GM21381 (cell line): ENCODE measurements at regions not wholly inside any gene's neighbourhood (a gene's known extent, or its start where the extent isn't known, plus 50 kb on each side); places are given as distances from the start of the nearest gene placed in this dataset.
"Not testable (repeated sequence)": the region's sequence is repeated elsewhere in the genome, so short reads cannot be mapped to it uniquely, and the experiment has no call there.

Experiments used
- ATAC-seq: cut with Tn5 transposase; IDR thresholded peaks from one replicate; pipeline ENCODE4 v1.9.1; 2021; ENCODE audit warnings: mild to moderate bottlenecking, moderate library complexity; ENCODE audit not compliant: unreplicated experiment

GRCh38 chr14:31911160-31911559 is 165.9 kb upstream of the ARHGAP5 start:
- no peak for ATAC-seq

DNA sequence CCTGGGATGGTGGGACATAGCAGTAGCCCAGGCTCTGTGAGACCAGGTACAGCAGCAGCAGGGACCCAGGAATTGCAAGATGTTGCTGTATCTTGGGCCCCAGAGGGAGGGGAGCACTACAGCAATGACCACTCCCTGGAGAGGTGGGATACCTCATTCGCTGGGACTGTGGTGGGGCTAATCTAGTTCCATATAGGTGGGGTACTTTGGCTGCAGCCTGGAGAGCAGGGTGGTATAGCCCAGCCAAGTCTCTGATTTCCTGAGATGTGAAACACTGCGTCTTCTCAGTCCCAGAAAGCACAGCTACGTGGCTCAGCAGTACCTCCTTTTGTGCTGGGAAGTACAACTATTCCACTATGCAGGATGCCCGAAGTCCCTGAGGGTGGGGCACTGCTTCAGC is 163.7 kb upstream of the ARHGAP5 start:
- ATAC-seq = no peak

- ATAC-seq = not testable (repeated sequence)
These were observed 158.8 kb upstream of the ARHGAP5 start for GRCh38 chr14:31918289-31918688.

- no peak for ATAC-seq
These were observed 157.1 kb upstream of the ARHGAP5 start for GRCh38 chr14:31920001-31920400.

DNA sequence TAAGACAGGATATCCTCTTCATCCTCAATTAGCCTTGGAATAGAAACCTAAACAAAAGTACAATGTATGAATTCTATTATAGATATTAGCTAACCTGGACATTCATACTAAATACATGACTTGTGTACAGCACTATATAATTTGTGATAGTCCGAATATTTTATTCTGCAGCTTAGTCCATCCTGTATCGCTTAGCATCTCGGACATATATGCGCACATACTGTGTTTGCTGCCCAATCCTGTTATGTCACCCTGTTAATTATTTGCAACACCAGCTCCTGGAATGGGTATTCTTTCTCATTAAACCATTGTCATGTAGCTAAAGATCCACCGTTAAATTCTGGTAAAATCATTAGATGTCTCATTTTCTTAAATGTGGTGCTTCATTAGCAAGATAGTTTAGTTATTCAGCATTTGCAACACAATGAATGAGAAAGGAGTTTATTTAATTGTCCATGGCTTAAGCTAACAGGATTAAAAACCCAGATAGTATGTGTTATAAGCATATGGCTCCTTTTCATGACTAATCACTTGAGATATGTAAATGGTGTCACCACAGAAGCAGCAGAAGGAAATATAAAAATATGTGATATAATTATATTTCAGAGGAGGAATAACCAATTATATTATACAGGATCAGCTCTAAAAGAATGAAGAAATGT is 156.0 kb upstream of the ARHGAP5 start:
- ATAC-seq = no peak

DNA sequence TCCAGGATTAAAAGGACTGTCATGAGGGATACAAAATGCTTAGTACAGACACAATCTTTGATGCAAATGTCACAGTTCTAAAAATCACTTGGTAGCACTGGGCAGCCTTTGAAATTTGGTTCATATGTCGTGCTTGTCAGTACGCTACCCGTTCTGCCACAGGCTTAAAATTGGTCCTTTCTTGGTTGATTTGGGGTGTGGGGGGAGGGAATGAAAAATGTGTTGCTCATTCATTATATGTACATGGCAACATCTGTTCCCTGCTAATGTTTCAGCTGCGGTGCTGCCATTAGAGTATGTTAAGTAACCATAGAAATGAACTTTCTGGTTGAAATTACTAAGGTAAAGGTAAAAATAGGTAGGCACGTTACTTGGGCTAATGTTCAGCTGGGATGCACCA is 155.4 kb upstream of the ARHGAP5 start:
- ATAC-seq = no peak

- ATAC-seq = no peak
These were observed 151.0 kb upstream of the ARHGAP5 start for GRCh38 chr14:31926123-31926522.

GRCh38 chr14:31926652-31927347 is 150.3 kb upstream of the ARHGAP5 start:
- ATAC-seq = no peak

DNA sequence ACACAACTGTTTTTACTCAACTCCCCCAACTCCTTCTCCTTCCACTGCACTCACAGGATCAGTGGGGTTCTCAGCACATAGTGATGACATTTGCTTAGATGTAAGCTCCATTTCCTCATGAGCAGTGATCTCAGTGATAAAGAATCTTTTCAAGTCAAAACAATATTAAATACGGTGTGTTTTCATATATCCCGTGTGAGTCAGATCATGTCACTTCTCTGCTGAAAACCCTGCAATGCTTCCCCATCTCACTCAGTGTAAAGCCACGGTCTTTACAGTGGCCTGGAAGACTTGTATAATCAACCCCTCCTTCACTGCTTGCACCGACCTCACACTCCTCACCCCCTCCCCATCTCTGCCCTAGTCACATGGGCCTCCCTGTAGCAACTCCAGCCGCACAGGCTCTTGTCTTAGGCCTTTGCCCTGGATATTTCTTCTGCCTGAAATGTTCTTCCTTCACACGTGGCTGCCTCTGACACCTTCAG is 149.7 kb upstream of the ARHGAP5 start:
- no peak for ATAC-seq

DNA sequence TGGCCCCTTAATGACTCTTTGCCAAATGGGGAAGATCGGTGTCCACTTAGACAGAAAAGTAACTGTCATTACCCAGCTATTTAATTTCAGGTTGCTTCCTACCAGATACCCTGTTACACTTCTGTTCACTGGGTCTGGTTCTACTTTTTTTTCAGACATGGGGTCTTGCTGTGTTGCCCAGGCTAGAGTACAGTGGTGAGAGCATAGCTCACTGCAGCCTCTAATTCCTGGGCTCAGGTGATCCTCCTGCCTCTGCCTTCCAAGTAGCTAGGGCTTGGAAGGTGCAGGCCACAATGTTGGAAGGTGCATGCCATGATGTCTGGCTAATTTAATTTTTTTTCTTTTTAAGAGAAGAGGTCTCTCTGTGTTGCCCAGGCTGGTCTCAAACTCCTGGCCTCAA is 147.0 kb upstream of the ARHGAP5 start:
- no peak for ATAC-seq

GRCh38 chr14:31930493-31931240 is 146.4 kb upstream of the ARHGAP5 start:
- ATAC-seq = no peak

DNA sequence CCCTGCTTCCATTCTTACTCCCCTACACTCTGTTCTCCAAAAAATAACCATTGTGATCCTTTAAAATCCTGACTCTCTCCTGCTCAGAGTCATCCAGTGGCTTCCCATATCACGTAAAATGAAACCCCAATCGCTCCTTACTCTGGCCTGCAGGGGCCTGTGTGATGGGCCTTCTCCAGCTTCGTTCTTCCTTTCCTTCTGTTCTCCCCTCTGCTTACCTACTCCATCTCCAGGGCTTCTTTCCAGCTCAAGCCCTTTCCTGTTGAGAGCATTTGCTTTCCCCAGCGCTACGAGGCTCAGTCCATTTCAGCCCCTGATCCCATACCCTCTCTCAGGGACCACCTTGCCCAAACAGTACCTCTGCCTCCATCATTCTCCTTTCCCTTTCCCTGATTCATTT is 144.4 kb upstream of the ARHGAP5 start:
- ATAC-seq = no peak

DNA sequence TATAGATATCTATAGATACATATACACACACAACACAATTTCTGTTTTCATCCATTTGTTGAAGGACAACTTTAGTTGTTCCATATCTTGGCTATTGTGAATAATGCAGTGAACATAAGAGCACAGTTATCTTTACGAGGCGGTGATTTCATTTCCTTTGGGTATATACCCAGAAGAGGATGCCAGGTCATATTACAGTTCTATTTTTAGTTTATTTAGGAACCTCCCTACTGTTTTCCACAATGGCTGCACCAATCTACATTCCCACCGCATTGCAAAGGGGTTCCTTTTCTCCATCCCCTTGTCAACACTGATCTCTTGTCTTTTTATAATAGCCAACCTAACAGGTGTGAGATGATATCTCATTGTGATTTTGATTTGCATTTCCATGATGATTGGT is 143.4 kb upstream of the ARHGAP5 start:
- no peak for ATAC-seq

DNA sequence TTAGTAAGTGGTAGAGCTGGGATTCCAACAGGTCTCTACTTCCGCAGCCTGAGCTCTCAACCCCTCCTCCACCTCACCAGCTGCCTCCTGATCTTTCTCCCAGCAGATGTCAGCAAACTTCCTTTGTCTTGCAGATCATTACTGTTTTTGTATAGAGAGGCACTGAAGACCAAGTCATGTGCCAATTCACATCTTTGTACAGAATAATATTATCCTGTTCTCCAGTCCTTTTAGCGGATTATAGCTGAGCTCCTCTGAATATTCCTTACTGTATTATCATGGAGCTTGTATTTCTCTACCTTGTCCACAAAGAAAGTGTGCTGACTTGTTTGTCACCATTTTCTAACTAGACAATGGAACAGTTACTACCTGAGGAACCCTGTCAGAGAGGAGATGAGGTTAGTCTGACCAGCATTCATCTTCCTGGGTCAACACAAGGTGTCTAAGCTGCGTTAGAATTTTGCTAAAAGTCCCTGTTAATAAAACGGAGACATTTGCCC is 142.3 kb upstream of the ARHGAP5 start:
- no peak for ATAC-seq

DNA sequence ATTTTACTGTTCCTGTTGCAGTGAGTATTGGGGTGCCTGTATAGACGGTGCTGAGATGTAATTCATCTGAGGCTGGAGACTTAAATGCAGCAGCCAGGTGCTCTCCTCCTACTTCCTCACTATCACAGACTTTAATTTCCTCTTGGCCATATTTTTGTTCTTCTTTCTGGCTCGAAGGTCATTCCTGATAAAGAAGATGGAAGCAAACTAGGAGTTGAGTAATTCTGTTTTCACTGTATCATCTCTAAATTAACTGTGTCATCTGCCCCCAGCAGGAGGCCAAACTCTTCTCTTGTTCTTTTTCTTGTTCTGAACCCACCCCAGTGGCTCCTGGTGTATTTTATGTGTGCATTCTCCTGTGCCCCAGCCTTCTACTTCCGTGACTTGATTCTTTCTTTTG is 141.7 kb upstream of the ARHGAP5 start:
- ATAC-seq = no peak

DNA sequence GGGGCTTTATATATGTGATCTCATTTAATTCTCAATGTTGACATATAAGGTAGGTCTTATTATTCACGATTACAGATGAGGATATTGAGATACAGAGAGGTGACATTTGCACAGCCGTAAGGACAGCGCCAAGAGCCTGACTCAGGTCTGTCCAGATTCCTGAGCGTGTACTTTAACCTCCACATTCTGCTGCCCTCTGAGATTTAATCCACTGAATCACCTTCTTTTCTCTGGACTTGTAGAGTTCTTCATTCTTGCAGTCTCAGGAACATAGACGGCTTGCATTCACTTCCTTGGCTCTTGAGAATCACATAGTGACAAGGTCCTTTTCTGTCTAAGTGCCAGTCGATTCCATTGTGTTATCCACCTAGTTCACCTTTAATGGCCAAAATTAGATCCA is 141.0 kb upstream of the ARHGAP5 start:
- no peak for ATAC-seq

DNA sequence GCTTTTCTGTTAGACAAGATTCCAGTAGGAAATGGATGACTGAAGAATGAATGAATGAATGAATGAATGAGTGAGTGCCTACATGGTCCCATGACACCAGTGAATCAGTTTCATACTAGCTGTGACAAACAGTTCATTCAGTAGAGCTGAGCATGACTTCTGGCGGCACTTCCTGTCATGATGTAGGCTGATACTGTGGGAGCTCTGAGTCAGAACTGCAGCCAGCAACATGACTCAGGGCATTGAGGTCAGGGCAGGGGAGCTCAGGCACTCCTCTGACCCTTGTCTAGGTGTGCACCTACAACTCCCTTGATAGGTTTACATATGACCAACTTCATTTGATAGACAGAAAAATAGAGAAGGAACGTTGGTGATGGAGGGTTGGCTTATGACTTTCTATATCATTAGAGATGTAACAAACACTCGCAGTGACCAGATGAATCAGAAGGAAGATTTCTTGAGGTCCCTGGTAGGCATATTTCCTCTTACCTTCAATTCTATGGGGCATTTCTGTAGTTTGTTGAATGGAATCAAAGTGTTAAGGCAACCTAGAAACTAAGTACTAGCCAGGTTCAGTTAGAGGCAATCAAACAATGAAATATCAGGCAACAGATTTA is 139.3 kb upstream of the ARHGAP5 start:
- ATAC-seq = peak; percentile 99

DNA sequence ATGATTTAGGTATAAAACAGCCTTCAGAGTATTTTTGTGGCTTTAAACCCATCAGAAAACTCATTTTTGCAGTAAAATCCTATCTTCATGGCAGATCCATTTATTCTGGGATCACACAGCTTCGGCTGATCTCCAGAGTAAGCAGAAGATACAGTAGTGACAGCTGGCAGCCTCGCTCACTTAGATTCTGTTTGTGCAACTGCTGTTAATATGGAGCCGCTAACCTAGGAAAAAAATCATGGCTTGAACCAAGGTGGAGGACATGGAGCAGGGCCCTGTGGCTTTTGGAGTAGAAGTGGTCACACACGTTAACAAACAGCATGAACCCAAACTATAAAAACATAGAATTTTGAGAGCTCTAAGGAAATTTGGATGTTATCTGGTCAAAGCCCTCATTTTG is 137.2 kb upstream of the ARHGAP5 start:
- ATAC-seq = no peak

- ATAC-seq = no peak
These were observed 135.6 kb upstream of the ARHGAP5 start for GRCh38 chr14:31941487-31941886.

DNA sequence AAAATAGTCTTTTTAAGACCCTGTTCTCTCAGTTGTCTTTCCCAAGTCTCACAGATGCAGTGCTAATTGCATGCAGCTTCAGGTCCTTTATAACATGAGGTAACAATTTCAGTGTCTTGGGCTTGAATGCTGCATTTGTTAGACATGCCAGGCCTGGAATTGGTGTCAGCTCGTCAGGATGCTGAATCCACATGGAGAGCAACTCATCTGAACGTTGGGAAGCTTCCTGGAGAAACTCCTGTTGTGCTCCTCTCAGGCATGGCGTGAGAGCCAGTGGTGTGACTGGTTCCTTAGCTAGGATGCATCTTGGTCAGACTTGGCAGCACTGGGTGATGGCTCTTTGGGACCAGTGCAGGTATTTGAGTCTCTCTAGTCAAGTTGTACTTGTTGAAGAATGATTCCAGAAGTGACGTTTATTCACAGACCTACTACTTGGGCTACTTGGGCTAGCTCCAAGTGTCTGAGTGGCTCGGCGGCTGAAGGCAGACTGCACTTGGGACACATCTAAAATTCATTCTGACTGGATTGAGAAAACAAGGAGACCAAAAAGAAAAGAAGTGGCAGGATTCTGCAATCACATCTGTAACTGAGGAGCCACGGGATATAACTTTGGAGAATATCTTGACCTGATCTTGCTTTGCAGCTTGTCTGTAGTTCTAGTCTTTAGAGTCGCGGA is 134.8 kb upstream of the ARHGAP5 start:
- no peak for ATAC-seq
